Superior temporal gyrus (tissue), 1 donor: ENCODE measurements at regions not wholly inside any gene's neighbourhood (a gene's known extent, or its start where the extent isn't known, plus 50 kb on each side); places are given as distances from the start of the nearest gene placed in this dataset.
"Not testable (repeated sequence)": the region's sequence is repeated elsewhere in the genome, so short reads cannot be mapped to it uniquely, and the experiment has no call there.

Source experiments
- DNase-seq: peaks from one replicate; pipeline ENCODE4 v3.0.0-alpha.2; 2016; ENCODE audit errors: extremely low spot score

GRCh38 chr4:181083757-181084361 lies 1159.3 kb upstream of the TENM3 start:
- no peak for DNase-seq

GRCh38 chr4:181085557-181085956 lies 1157.6 kb upstream of the TENM3 start:
- DNase-seq = no peak

- no peak for DNase-seq
Measured at GRCh38 chr4:181105487-181105886, 1137.7 kb upstream of the TENM3 start.

GRCh38 chr4:181106398-181106797 lies 1136.8 kb upstream of the TENM3 start:
- DNase-seq = no peak

- DNase-seq = no peak
Measured at GRCh38 chr4:181108237-181108636, 1135.0 kb upstream of the TENM3 start.

GRCh38 chr4:181119186-181119585 lies 1124.0 kb upstream of the TENM3 start:
- DNase-seq = no peak

- DNase-seq = no peak
Measured at GRCh38 chr4:181121733-181122132, 1121.5 kb upstream of the TENM3 start.

- DNase-seq = no peak
Measured at GRCh38 chr4:181127171-181127570, 1116.0 kb upstream of the TENM3 start.

- DNase-seq = not testable (repeated sequence)
Measured at GRCh38 chr4:181130317-181130716, 1112.9 kb upstream of the TENM3 start.

- DNase-seq = no peak
Measured at GRCh38 chr4:181137351-181137750, 1105.9 kb upstream of the TENM3 start.

- DNase-seq = no peak
Measured at GRCh38 chr4:181138116-181138515, 1105.1 kb upstream of the TENM3 start.

GRCh38 chr4:181140037-181140603 lies 1103.1 kb upstream of the TENM3 start:
- no peak for DNase-seq

- DNase-seq = peak; percentile 95
Measured at GRCh38 chr4:181143250-181143854, 1099.8 kb upstream of the TENM3 start.

- no peak for DNase-seq
Measured at GRCh38 chr4:181146051-181146450, 1097.2 kb upstream of the TENM3 start.

- DNase-seq = no peak
Measured at GRCh38 chr4:181147416-181147951, 1095.7 kb upstream of the TENM3 start.

- DNase-seq = no peak
Measured at GRCh38 chr4:181148470-181148869, 1094.7 kb upstream of the TENM3 start.

GRCh38 chr4:181150191-181150590 lies 1093.0 kb upstream of the TENM3 start:
- DNase-seq = no peak

GRCh38 chr4:181151856-181152255 lies 1091.3 kb upstream of the TENM3 start:
- no peak for DNase-seq

GRCh38 chr4:181157647-181158046 lies 1085.6 kb upstream of the TENM3 start:
- no peak for DNase-seq

GRCh38 chr4:181158971-181159370 lies 1084.2 kb upstream of the TENM3 start:
- DNase-seq = no peak

GRCh38 chr4:181161669-181162068 lies 1081.5 kb upstream of the TENM3 start:
- DNase-seq = no peak

GRCh38 chr4:181162266-181162665 lies 1080.9 kb upstream of the TENM3 start:
- no peak for DNase-seq

GRCh38 chr4:181162676-181163075 lies 1080.5 kb upstream of the TENM3 start:
- DNase-seq = no peak
